H1 (cell line): ENCODE measurements at regions not wholly inside any gene's neighbourhood (a gene's known extent, or its start where the extent isn't known, plus 50 kb on each side); places are given as distances from the start of the nearest gene placed in this dataset.

Experiments
- CTCF ChIA-PET: fragments of 300-600 bp; sonication (Branson Sonifier 250); formaldehyde crosslinking; loops from one replicate; lab custom pipeline; 2021; ENCODE audit not compliant: partially characterized antibody; lab: Charles Lee
- POLR2A ChIA-PET: fragments of 300-600 bp; sonication (Branson Sonifier 250); formaldehyde crosslinking; loops from one replicate; lab custom pipeline; 2021; ENCODE audit warnings: inconsistent platforms; ENCODE audit not compliant: partially characterized antibody; lab: Charles Lee
- DNase-seq, 2 experiments: peaks; one replicate each; pipeline versions ENCODE4 v3.0.0 to v3.0.0-alpha.2; 2010 to 2022; ENCODE audit warnings: low spot score in 2 of 2, low read depth in 1 of 2, mixed read lengths in 1 of 2
- FAIRE-seq: peaks from 2 replicates; lab custom pipeline; 2011; peaks lifted over from hg19 to GRCh38; lab: Jason Lieb, UNC
- H2AFZ ChIP-seq: 2 replicates; pipeline ENCODE4 v1.8.1; 2012; ENCODE audit warnings: low read length, inconsistent platforms
- H2AK5ac ChIP-seq: 2 replicates; pipeline ENCODE4 v1.6.1; 2013; ENCODE audit warnings: low read depth, low read length
- H2BK120ac ChIP-seq: replicated peaks from 2 replicates; pipeline ENCODE3; 2013; ENCODE audit warnings: low read depth, low read length, inconsistent platforms
- H2BK12ac ChIP-seq: 2 replicates; pipeline ENCODE4 v1.6.1; 2013; ENCODE audit warnings: low read depth, low read length
- H2BK15ac ChIP-seq: 2 replicates; pipeline ENCODE4 v1.6.1; 2013; ENCODE audit warnings: low read length
- H2BK20ac ChIP-seq: 2 replicates; pipeline ENCODE4 v1.6.1; 2013; ENCODE audit warnings: low read length
- H2BK5ac ChIP-seq: 2 replicates; pipeline ENCODE4 v1.6.1; 2013; ENCODE audit warnings: low read depth, low read length
- H3K14ac ChIP-seq: 2 replicates; pipeline ENCODE4 v1.6.1; 2013; ENCODE audit warnings: inconsistent platforms; ENCODE audit not compliant: insufficient read length
- H3K18ac ChIP-seq: 2 replicates; pipeline ENCODE4 v1.6.1; 2013; ENCODE audit warnings: low read length; ENCODE audit errors: extremely low read depth
- H3K23ac ChIP-seq: 2 replicates; pipeline ENCODE4 v1.6.1; 2013; ENCODE audit warnings: inconsistent platforms; ENCODE audit not compliant: insufficient read length
- H3K23me2 ChIP-seq: 2 replicates; pipeline ENCODE4 v1.6.1; 2013; ENCODE audit warnings: low read depth, low read length
- H3K27ac ChIP-seq: 2 replicates; pipeline ENCODE4 v1.6.1; 2011; ENCODE audit warnings: low read depth, low read length, inconsistent platforms
- H3K27me3 ChIP-seq, 4 experiments: replicated peaks in 1 of 4; 1 replicate in 1 of 4; 2 replicates in 3 of 4; pipeline versions ENCODE4 v1.6.1 to v1.8.1; 2011 to 2013; ENCODE audit warnings: low read length in 3 of 4, mild to moderate bottlenecking in 3 of 4, inconsistent platforms in 2 of 4, mixed read lengths in 2 of 4, moderate library complexity in 1 of 4; ENCODE audit not compliant: control insufficient read depth in 3 of 4, insufficient read depth in 3 of 4; ENCODE audit errors: extremely low read depth in 1 of 4
- H3K36me3 ChIP-seq, 4 experiments: 2 replicates each; pipeline versions ENCODE4 v1.6.1 to v1.8.1; 2011 to 2013; ENCODE audit warnings: mild to moderate bottlenecking in 4 of 4, low read length in 3 of 4, moderate library complexity in 2 of 4, control low read depth in 1 of 4, inconsistent platforms in 1 of 4; ENCODE audit not compliant: insufficient read depth in 4 of 4, control insufficient read depth in 2 of 4
- H3K4ac ChIP-seq: replicated peaks from 2 replicates; pipeline ENCODE3; 2013; ENCODE audit warnings: low read length, low read depth, mixed read lengths, inconsistent platforms; ENCODE audit not compliant: insufficient read length
- H3K4me1 ChIP-seq, 4 experiments: replicated peaks in 1 of 4; 1 replicate in 1 of 4; 2 replicates in 3 of 4; pipeline versions ENCODE4 v1.6.1 to v1.8.1; 2011 to 2013; ENCODE audit warnings: low read length in 3 of 4, inconsistent platforms in 2 of 4, mixed read lengths in 1 of 4; ENCODE audit not compliant: insufficient read depth in 4 of 4, control insufficient read depth in 3 of 4
- H3K4me2 ChIP-seq, 2 experiments: 2 replicates each; pipeline versions ENCODE4 v1.6.1 to v1.8.1; 2011 to 2013; ENCODE audit warnings: low read depth in 2 of 2, low read length in 2 of 2, control low read depth in 1 of 2, inconsistent platforms in 1 of 2, mild to moderate bottlenecking in 1 of 2; ENCODE audit not compliant: insufficient read depth in 1 of 2
- H3K4me3 ChIP-seq, 4 experiments: fragments of 200-600, 300-600 bp in 1 of 4; sonication (generic), shearing (Covaris generic), sonication (Bioruptor Twin) in 1 of 4; 2 replicates each; pipeline versions ENCODE4 v1.5.1 to v1.8.1; 2011 to 2016; ENCODE audit warnings: low read length in 4 of 4, low read depth in 3 of 4, control low read depth in 2 of 4, inconsistent platforms in 2 of 4, mild to moderate bottlenecking in 2 of 4, mixed read lengths in 1 of 4, moderate library complexity in 1 of 4; ENCODE audit not compliant: insufficient read depth in 2 of 4; ENCODE audit errors: extremely low read depth in 1 of 4
- H3K56ac ChIP-seq: replicated peaks from 2 replicates; pipeline ENCODE3; 2013; ENCODE audit warnings: low read depth, mild to moderate bottlenecking, mixed read lengths, low read length, inconsistent platforms; ENCODE audit not compliant: insufficient read length
- H3K79me1 ChIP-seq: 2 replicates; pipeline ENCODE4 v1.6.1; 2013; ENCODE audit warnings: low read depth, low read length, control low read depth
- H3K79me2 ChIP-seq, 2 experiments: 2 replicates each; pipeline versions ENCODE4 v1.6.1 to v1.8.1; 2012 to 2013; ENCODE audit warnings: low read length in 2 of 2, mild to moderate bottlenecking in 2 of 2, inconsistent platforms in 1 of 2; ENCODE audit not compliant: insufficient read depth in 2 of 2, control insufficient read depth in 1 of 2
- H3K9ac ChIP-seq, 4 experiments: replicated peaks in 1 of 4; 1 replicate in 1 of 4; 2 replicates in 3 of 4; pipeline versions ENCODE4 v1.6.1 to v1.8.1; 2011 to 2013; ENCODE audit warnings: low read depth in 3 of 4, low read length in 3 of 4, control low read depth in 2 of 4, mild to moderate bottlenecking in 2 of 4, moderate library complexity in 2 of 4, inconsistent platforms in 1 of 4; ENCODE audit errors: extremely low read depth in 1 of 4
- H3K9me3 ChIP-seq, 2 experiments: 2 replicates each; pipeline versions ENCODE4 v1.6.1 to v1.8.1; 2012 to 2013; ENCODE audit warnings: mild to moderate bottlenecking in 2 of 2, moderate library complexity in 2 of 2, control low read depth in 1 of 2, inconsistent platforms in 1 of 2, low read depth in 1 of 2, low read length in 1 of 2, mixed read lengths in 1 of 2; ENCODE audit not compliant: insufficient read depth in 2 of 2
- H4K20me1 ChIP-seq, 2 experiments: replicated peaks in 1 of 2; 2 replicates each; pipeline versions ENCODE3 to v1.8.1; 2011 to 2013; ENCODE audit warnings: inconsistent platforms in 2 of 2, low read length in 2 of 2, mild to moderate bottlenecking in 1 of 2; ENCODE audit not compliant: insufficient read depth in 2 of 2, control insufficient read depth in 1 of 2
- H4K5ac ChIP-seq: 2 replicates; pipeline ENCODE4 v1.6.1; 2013; ENCODE audit warnings: low read length, low read depth, mixed read lengths, inconsistent platforms; ENCODE audit not compliant: insufficient read length
- H4K8ac ChIP-seq: 2 replicates; pipeline ENCODE4 v1.8.0; 2013; ENCODE audit warnings: mild to moderate bottlenecking, moderate library complexity, low read length, inconsistent platforms; ENCODE audit not compliant: insufficient read depth; ENCODE audit errors: extremely low read depth
- H4K91ac ChIP-seq: replicated peaks from 2 replicates; pipeline ENCODE3; 2013; ENCODE audit warnings: low read length, mixed read lengths, inconsistent platforms; ENCODE audit not compliant: insufficient read length
- EP300 ChIP-seq, 2 experiments: IDR thresholded peaks; 1 replicate in 1 of 2; 2 replicates in 1 of 2; pipeline ENCODE4 v1.6.1; 2011 to 2012; ENCODE audit warnings: low read depth in 2 of 2, low read length in 2 of 2, mild to moderate bottlenecking in 2 of 2, borderline replicate concordance in 1 of 2, inconsistent platforms in 1 of 2, moderate library complexity in 1 of 2
- GABPA ChIP-seq: IDR thresholded peaks from 2 replicates; pipeline ENCODE4 v1.6.1; 2011; ENCODE audit warnings: mild to moderate bottlenecking, low read length, moderate library complexity, borderline replicate concordance; ENCODE audit not compliant: insufficient read depth
- KDM1A ChIP-seq: fragments of 200-600, 300-600 bp; sonication (generic); IDR thresholded peaks from 2 replicates; pipeline ENCODE4 v1.7.1; 2016; ENCODE audit warnings: mild to moderate bottlenecking, low read length, borderline replicate concordance
- POLR2A ChIP-seq, 2 experiments: IDR thresholded peaks; 1 replicate in 1 of 2; 2 replicates in 1 of 2; pipeline ENCODE4 v1.6.1; 2011; ENCODE audit warnings: low read depth in 2 of 2, low read length in 2 of 2, mild to moderate bottlenecking in 2 of 2; ENCODE audit errors: control extremely low read depth in 1 of 2
- TEAD4 ChIP-seq: IDR thresholded peaks from 2 replicates; pipeline ENCODE4 v1.6.1; 2012; ENCODE audit warnings: low read depth, low read length, inconsistent platforms, mixed read lengths
- ZNF274 ChIP-seq: IDR thresholded peaks from 2 replicates; pipeline ENCODE4 v1.7.0; 2012; ENCODE audit warnings: low read length, borderline replicate concordance; ENCODE audit errors: extremely low read depth
- WGBS, 2 experiments: shearing (Covaris generic) in 1 of 2; methylation state at CpG; one replicate each; pipeline versions ENCODE4 v1.1.6 to v1.1.7; 2013 to 2015; ENCODE audit warnings: low lambda C conversion rate in 2 of 2, mixed read lengths in 2 of 2, inconsistent platforms in 1 of 2, low coverage in 1 of 2, missing lambda C conversion rate in 1 of 2; ENCODE audit not compliant: insufficient replicate concordance in 2 of 2, insufficient coverage in 1 of 2, insufficient read length in 1 of 2; ENCODE audit errors: extremely low coverage in 1 of 2, missing lambda C conversion rate in 1 of 2; 5-methylcytosine and 5-hydroxymethylcytosine counted together

DNA sequence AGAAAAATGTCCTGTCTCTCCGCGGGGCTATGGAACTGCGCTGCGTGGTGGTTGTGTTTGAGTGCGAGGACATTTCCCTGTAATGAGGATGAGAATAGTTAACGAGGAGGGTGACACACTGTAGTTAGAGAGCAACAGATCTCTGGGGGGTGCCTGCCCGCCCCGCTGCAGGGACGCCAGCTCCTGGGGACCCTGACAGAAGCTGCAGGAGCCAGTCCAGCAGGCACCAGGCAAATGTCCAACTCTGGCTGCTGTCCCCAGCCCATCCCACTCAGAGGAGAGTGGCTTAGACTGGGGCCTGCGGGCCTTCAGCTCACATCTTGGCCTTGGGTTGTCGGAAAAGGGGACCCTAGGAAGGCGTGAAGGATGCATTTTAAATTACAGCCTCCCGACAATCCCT is 92.9 kb upstream of the FOXP4 start:
- H3K14ac ChIP-seq = no peak overlapping the region
- 81% methylated on average over 12 of the region's 13 CpGs; no CpG with 5 or more reads in 1 of the 2 experiments for WGBS, 2 experiments
- H2BK12ac ChIP-seq = no peak overlapping the region
- no peak overlapping the region for H2BK5ac ChIP-seq
- no peaks in the 10 kb centered on the region for H3K9me3 ChIP-seq
- no peak overlapping the region for H4K5ac ChIP-seq
- H2BK15ac ChIP-seq = no peak overlapping the region
- no peak overlapping the region for H3K4me3 ChIP-seq
- H3K27me3 ChIP-seq = peaks cover 0 to 8% (median 1%) of the 10 kb centered on the region in 4 experiments; a peak in 4 of 7 replicates
- H3K23me2 ChIP-seq = peaks cover 12% of the 10 kb centered on the region; the same call in 1 of the 2 replicates
- no peak overlapping the region for H3K4me2 ChIP-seq
- no peak overlapping the region for H3K18ac ChIP-seq
- no peak overlapping the region for H3K9ac ChIP-seq
- no peak overlapping the region for H2AK5ac ChIP-seq
- no peak overlapping the region for H3K56ac ChIP-seq
- CTCF ChIA-PET = interaction anchor here (0.7 to 19.6 kb wide), 10 partner anchors 9 to 231 kb away, joined by 3 to 239 read pairs (median 6); no protein-coding TSS in a partner anchor
- no peak overlapping the region for H3K4ac ChIP-seq
- no peaks in the 10 kb centered on the region for H3K79me1 ChIP-seq
- H4K8ac ChIP-seq = no peak overlapping the region
- H3K4me1 ChIP-seq = peaks cover 5 to 15% (median 8%) of the 10 kb centered on the region in 4 experiments
- H2BK120ac ChIP-seq = no peak overlapping the region
- no peaks in the 10 kb centered on the region for H3K36me3 ChIP-seq
- H3K79me2 ChIP-seq = no peaks in the 10 kb centered on the region
- peaks cover 0 to 6% of the 10 kb centered on the region in 2 experiments for H4K20me1 ChIP-seq
- TF ChIP-seq ZNF274 (no peak), TEAD4 (no peak), KDM1A (no peak), GABPA (no peak), POLR2A (IDR thresholded peaks at IDR 0.05; ENCODE audit: control extremely low read depth in 1 of 2, low read depth in 2 of 2, low read length in 2 of 2) (no peak), EP300 (IDR thresholded peaks at IDR 0.05; ENCODE audit: borderline replicate concordance in 1 of 2, low read depth in 2 of 2, low read length in 2 of 2) (no peak)
- H2BK20ac ChIP-seq = no peak overlapping the region
- no peak overlapping the region for H2AFZ ChIP-seq
- POLR2A ChIA-PET = interaction anchor here (0.6 to 1.4 kb wide), 2 partner anchors 13 to 57 kb away, joined by 3 read pairs; no protein-coding TSS in a partner anchor
- DNase-seq (no peak), FAIRE-seq (no peak)
- H4K91ac ChIP-seq = no peak overlapping the region
- no peak overlapping the region for H3K27ac ChIP-seq
- H3K23ac ChIP-seq = no peak overlapping the region
